Activated T-helper 2 cell treated with anti-CD3 and anti-CD28 coated beads, Interferon-gamma antibody, Interleukin-2, Interleukin-4, amounts not matched to agents 10 μg/mL and 5 μg/mL and 100 μg/mL, durations not matched to agents 14 hours and 24 hours and 36 hours (primary cell): ENCODE measurements at regions not wholly inside any gene's neighbourhood (a gene's known extent, or its start where the extent isn't known, plus 50 kb on each side); places are given as distances from the start of the nearest gene placed in this dataset.

Experiments
- DNase-seq: peaks from one replicate; pipeline ENCODE4 v3.0.0; 2021; ENCODE audit warnings: low spot score
- H3K27ac Mint-ChIP-seq: one replicate; pipeline ENCODE4 v1.8.0; 2021; ENCODE audit warnings: mixed read lengths
- H3K27me3 Mint-ChIP-seq: one replicate; pipeline ENCODE4 v1.8.0; 2021; ENCODE audit warnings: low read depth, mixed read lengths
- H3K36me3 Mint-ChIP-seq: one replicate; pipeline ENCODE4 v1.8.0; 2021; ENCODE audit warnings: low read depth, mixed read lengths
- H3K4me1 Mint-ChIP-seq: one replicate; pipeline ENCODE4 v1.8.0; 2021; ENCODE audit warnings: low read depth, mixed read lengths
- H3K4me3 Mint-ChIP-seq: one replicate; pipeline ENCODE4 v1.8.0; 2021; ENCODE audit warnings: low read depth, mild to moderate bottlenecking, moderate library complexity, mixed read lengths
- H3K9me3 Mint-ChIP-seq: one replicate; pipeline ENCODE4 v1.8.0; 2021; ENCODE audit warnings: mixed read lengths
- intact Hi-C: fragments of 100-400 bp; cut with micrococcal nuclease; formaldehyde crosslinking; loops from one replicate; pipeline ENCODE4 v1.15.1; 2023

- DNase-seq, result no peak
- intact Hi-C loops, result no loop called here
- H3K27ac Mint-ChIP-seq, result no peak overlapping the region
- H3K9me3 Mint-ChIP-seq, result no peaks in the 10 kb centered on the region
- H3K27me3 Mint-ChIP-seq, result no peaks in the 10 kb centered on the region
- no peak overlapping the region for H3K4me3 Mint-ChIP-seq
- no peaks in the 10 kb centered on the region for H3K4me1 Mint-ChIP-seq
- no peaks in the 10 kb centered on the region for H3K36me3 Mint-ChIP-seq
Measured at GRCh38 chr18:73896685-73897084, 250.9 kb downstream of the FBXO15 start.

DNA sequence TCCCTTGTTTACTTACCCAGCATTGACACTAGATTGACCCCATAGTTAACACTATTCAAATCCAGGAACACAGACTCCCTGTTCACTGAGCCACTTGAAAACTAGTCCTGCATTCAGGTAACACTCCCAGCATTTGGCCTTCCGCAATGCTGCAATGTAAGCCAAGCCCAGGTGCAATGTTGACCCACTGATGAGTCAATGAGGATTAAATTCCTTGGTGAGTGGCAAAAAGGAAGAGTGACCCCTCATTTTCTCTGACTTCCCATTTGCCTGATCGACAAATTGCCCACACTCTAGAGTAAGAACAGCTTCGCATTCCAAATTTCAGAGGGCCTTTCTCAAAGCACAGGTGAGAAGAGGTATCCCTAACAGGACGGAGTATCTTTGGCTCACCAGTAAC lies 251.9 kb downstream of the FBXO15 start:
- intact Hi-C loops, result no loop called here
- no peaks in the 10 kb centered on the region for H3K27me3 Mint-ChIP-seq
- H3K27ac Mint-ChIP-seq, result no peak overlapping the region
- H3K9me3 Mint-ChIP-seq, result no peaks in the 10 kb centered on the region
- DNase-seq, result no peak
- H3K36me3 Mint-ChIP-seq, result no peaks in the 10 kb centered on the region
- H3K4me3 Mint-ChIP-seq, result no peak overlapping the region
- no peaks in the 10 kb centered on the region for H3K4me1 Mint-ChIP-seq

GRCh38 chr18:73893880-73894279 lies 253.8 kb downstream of the FBXO15 start:
- Mint-ChIP-seq H3K4me3 (no peak overlapping the region), H3K27me3 (no peaks in the 10 kb centered on the region), H3K4me1 (no peaks in the 10 kb centered on the region), H3K9me3 (no peaks in the 10 kb centered on the region), H3K36me3 (no peaks in the 10 kb centered on the region), H3K27ac (no peak overlapping the region)
- DNase-seq, result no peak
- intact Hi-C loops, result no loop called here

- Mint-ChIP-seq H3K4me3 (no peak overlapping the region), H3K27ac (no peak overlapping the region), H3K36me3 (no peaks in the 10 kb centered on the region), H3K27me3 (no peaks in the 10 kb centered on the region), H3K9me3 (no peaks in the 10 kb centered on the region), H3K4me1 (no peaks in the 10 kb centered on the region)
- no peak for DNase-seq
- intact Hi-C loops, result no loop called here
Measured at GRCh38 chr18:73891572-73892421, 255.8 kb downstream of the FBXO15 start.

DNA sequence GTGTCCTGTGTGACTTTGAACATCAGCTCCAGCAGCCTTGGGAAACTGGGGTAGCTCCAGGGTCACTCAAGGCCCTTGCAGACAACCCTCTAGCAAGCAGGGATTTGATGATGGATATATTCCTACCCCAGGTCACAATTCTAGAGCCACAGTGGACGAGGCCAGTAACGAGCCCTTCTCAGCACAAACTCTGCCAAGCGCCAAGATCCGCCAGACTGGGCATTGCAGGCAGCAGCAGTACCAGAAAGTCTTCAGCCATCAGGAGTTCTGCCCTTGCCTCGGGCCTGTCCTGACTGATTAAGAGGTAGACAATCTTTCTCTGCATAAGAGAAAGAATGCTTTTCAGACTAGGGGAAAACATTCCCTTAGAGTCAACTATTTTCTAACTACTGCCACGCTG lies 259.1 kb downstream of the FBXO15 start:
- intact Hi-C loops, result no loop called here
- no peak for DNase-seq
- Mint-ChIP-seq H3K27me3 (no peaks in the 10 kb centered on the region), H3K36me3 (no peaks in the 10 kb centered on the region), H3K4me1 (no peaks in the 10 kb centered on the region), H3K9me3 (no peaks in the 10 kb centered on the region), H3K4me3 (no peak overlapping the region), H3K27ac (no peak overlapping the region)

DNA sequence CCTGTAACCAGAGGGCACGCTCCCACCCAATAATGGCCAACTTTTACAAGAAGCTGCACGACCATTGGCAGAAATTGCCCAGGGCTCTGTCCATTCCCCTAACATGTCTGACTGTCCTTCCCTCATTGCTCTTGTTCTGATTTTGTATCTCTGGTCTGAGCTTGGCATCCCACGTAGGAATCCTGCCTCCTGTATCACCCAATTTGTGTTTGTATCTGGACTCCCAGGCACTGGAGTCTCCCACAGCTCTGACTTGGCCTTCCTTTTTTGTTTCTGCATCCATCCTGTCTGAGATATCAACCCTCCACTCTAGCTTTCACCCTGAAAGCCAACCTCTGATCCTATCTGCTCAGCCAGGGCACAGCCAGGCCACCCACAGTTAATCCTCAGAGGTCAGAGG lies 259.8 kb downstream of the FBXO15 start:
- Mint-ChIP-seq H3K4me3 (no peak overlapping the region), H3K36me3 (no peaks in the 10 kb centered on the region), H3K4me1 (no peaks in the 10 kb centered on the region), H3K9me3 (no peaks in the 10 kb centered on the region), H3K27me3 (no peaks in the 10 kb centered on the region), H3K27ac (no peak overlapping the region)
- intact Hi-C loops, result no loop called here
- DNase-seq, result no peak

GRCh38 chr18:73884868-73885267 lies 262.8 kb downstream of the FBXO15 start:
- Mint-ChIP-seq H3K4me3 (no peak overlapping the region), H3K27me3 (no peaks in the 10 kb centered on the region), H3K36me3 (no peaks in the 10 kb centered on the region), H3K4me1 (peaks cover 4% of the 10 kb centered on the region), H3K27ac (no peak overlapping the region), H3K9me3 (no peaks in the 10 kb centered on the region)
- DNase-seq, result no peak
- intact Hi-C loops, result no loop called here

DNA sequence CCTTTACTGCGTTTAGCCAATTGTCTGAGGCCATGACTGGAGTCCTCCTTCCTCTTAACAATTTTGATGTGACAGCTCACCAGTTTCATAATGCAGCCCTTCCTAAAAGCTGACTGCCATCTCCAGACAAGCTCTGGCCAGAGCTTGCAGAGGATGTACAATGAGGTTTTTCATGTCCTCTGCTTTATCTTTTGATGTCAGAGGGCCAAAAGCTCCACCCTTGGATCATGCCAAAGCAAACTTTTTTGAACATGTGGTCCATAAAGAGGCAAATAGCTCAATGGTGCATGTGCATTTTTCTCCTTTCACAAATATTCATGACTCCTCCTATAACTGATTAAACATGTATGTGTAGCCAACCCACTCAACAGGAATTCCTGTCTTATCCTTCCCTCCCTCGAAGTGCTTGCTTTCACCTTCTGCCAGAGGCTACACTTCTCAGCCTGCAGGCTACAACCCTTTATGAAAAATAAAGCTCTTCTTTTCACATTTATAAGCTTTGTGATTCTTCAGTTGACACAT lies 266.2 kb downstream of the FBXO15 start:
- intact Hi-C loops, result no loop called here
- Mint-ChIP-seq H3K4me3 (no peak overlapping the region), H3K36me3 (no peaks in the 10 kb centered on the region), H3K27ac (no peak overlapping the region), H3K4me1 (peaks cover 4% of the 10 kb centered on the region), H3K27me3 (no peaks in the 10 kb centered on the region), H3K9me3 (no peaks in the 10 kb centered on the region)
- DNase-seq, result no peak

GRCh38 chr18:73880387-73880786 lies 267.2 kb downstream of the FBXO15 start:
- H3K4me1 Mint-ChIP-seq, result peaks cover 4% of the 10 kb centered on the region
- no peak overlapping the region for H3K27ac Mint-ChIP-seq
- intact Hi-C loops, result no loop called here
- H3K36me3 Mint-ChIP-seq, result no peaks in the 10 kb centered on the region
- no peaks in the 10 kb centered on the region for H3K27me3 Mint-ChIP-seq
- no peak for DNase-seq
- H3K4me3 Mint-ChIP-seq, result no peak overlapping the region
- H3K9me3 Mint-ChIP-seq, result no peaks in the 10 kb centered on the region

GRCh38 chr18:73879766-73880165 lies 267.9 kb downstream of the FBXO15 start:
- no peaks in the 10 kb centered on the region for H3K36me3 Mint-ChIP-seq
- H3K9me3 Mint-ChIP-seq, result no peaks in the 10 kb centered on the region
- H3K4me1 Mint-ChIP-seq, result peaks cover 4% of the 10 kb centered on the region
- DNase-seq, result no peak
- no peak overlapping the region for H3K4me3 Mint-ChIP-seq
- intact Hi-C loops, result no loop called here
- H3K27me3 Mint-ChIP-seq, result no peaks in the 10 kb centered on the region
- H3K27ac Mint-ChIP-seq, result no peak overlapping the region

DNA sequence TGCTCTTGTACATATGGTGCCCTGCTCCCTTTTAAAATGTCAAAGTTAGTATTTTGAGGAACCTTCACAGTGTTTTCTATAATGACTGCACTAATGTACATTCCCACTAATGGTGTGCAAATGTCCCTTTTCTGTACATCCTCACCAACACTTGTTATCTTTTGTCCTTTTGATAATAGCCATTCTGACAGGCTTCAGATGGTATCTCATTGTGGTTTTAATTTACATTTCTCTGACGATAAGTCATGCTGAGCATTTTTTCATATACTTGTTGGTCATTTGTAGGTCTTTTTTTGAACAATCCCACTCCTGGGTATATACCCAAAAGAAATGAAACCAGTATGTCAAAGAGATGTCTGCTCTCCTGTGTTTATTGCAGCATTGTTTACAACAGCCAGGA lies 268.3 kb downstream of the FBXO15 start:
- Mint-ChIP-seq H3K27me3 (no peaks in the 10 kb centered on the region), H3K4me1 (peaks cover 4% of the 10 kb centered on the region), H3K4me3 (no peak overlapping the region), H3K27ac (no peak overlapping the region), H3K9me3 (no peaks in the 10 kb centered on the region), H3K36me3 (no peaks in the 10 kb centered on the region)
- no peak for DNase-seq
- intact Hi-C loops, result no loop called here

GRCh38 chr18:73869182-73869581 lies 278.5 kb downstream of the FBXO15 start:
- Mint-ChIP-seq H3K4me1 (no peaks in the 10 kb centered on the region), H3K4me3 (no peak overlapping the region)

GRCh38 chr18:73861771-73862170 lies 285.9 kb downstream of the FBXO15 start:
- no peaks in the 10 kb centered on the region for H3K9me3 Mint-ChIP-seq
- H3K27me3 Mint-ChIP-seq, result no peaks in the 10 kb centered on the region
- no peak overlapping the region for H3K4me3 Mint-ChIP-seq
- peaks cover 2% of the 10 kb centered on the region for H3K4me1 Mint-ChIP-seq
- H3K36me3 Mint-ChIP-seq, result no peaks in the 10 kb centered on the region
- no peak for DNase-seq
- no peak overlapping the region for H3K27ac Mint-ChIP-seq
- intact Hi-C loops, result no loop called here

More at GRCh38 chr18:73869182-73869581, 278.5 kb downstream of the FBXO15 start:
- Mint-ChIP-seq H3K27me3 (no peaks in the 10 kb centered on the region), H3K9me3 (no peaks in the 10 kb centered on the region), H3K27ac (no peak overlapping the region), H3K36me3 (no peaks in the 10 kb centered on the region)
- intact Hi-C loops, result no loop called here
- DNase-seq, result no peak
